Keratinocyte (primary cell): ENCODE measurements at regions not wholly inside any gene's neighbourhood (a gene's known extent, or its start where the extent isn't known, plus 50 kb on each side); places are given as distances from the start of the nearest gene placed in this dataset.

ENCODE experiments used
- DNase-seq: peaks from one replicate; pipeline ENCODE4 v3.0.0-alpha.2; 2011; ENCODE audit warnings: low read depth, missing footprints, low spot score
- FAIRE-seq: peaks from 2 replicates; lab custom pipeline; 2011; peaks lifted over from hg19 to GRCh38; lab: Jason Lieb, UNC
- H2AFZ ChIP-seq: 2 replicates; pipeline ENCODE4 v1.6.0; 2012; ENCODE audit warnings: low read length, control low read depth, inconsistent platforms; ENCODE audit not compliant: control insufficient read depth
- H3K27ac ChIP-seq: 2 replicates; pipeline ENCODE4 v1.5.1; 2011; ENCODE audit warnings: low read length; ENCODE audit not compliant: control insufficient read depth, insufficient read depth
- H3K27me3 ChIP-seq: 3 replicates; pipeline ENCODE4 v1.6.0; 2011; ENCODE audit warnings: low read length; ENCODE audit not compliant: control insufficient read depth, insufficient read depth; ENCODE audit errors: extremely low read depth
- H3K36me3 ChIP-seq, 2 experiments: 2 replicates in 1 of 2; 3 replicates in 1 of 2; pipeline ENCODE4 v1.5.1; 2011; ENCODE audit warnings: low read length in 2 of 2, mild to moderate bottlenecking in 1 of 2; ENCODE audit not compliant: control insufficient read depth in 2 of 2, insufficient read depth in 2 of 2; ENCODE audit errors: extremely low read depth in 1 of 2
- H3K4me1 ChIP-seq: 3 replicates; pipeline ENCODE4 v1.5.1; 2011; ENCODE audit warnings: low read length; ENCODE audit not compliant: control insufficient read depth, insufficient read depth; ENCODE audit errors: extremely low read depth
- H3K4me2 ChIP-seq: 3 replicates; pipeline ENCODE4 v1.6.0; 2011; ENCODE audit warnings: low read depth, low read length; ENCODE audit not compliant: control insufficient read depth, insufficient read depth; ENCODE audit errors: extremely low read depth
- H3K4me3 ChIP-seq, 3 experiments: fragments of 200-600 bp in 1 of 3; sonication (generic) in 1 of 3; 2 replicates in 2 of 3; 3 replicates in 1 of 3; pipeline ENCODE4 v1.5.1; 2011 to 2016; ENCODE audit warnings: low read length in 3 of 3, mild to moderate bottlenecking in 3 of 3, control low read depth in 2 of 3, inconsistent platforms in 1 of 3, low read depth in 1 of 3, mixed read lengths in 1 of 3, mixed run types in 1 of 3, moderate library complexity in 1 of 3; ENCODE audit not compliant: control insufficient read depth in 2 of 3, insufficient read depth in 2 of 3; ENCODE audit errors: extremely low read depth in 1 of 3
- H3K79me2 ChIP-seq: 2 replicates; pipeline ENCODE4 v1.6.0; 2012; ENCODE audit warnings: low read length; ENCODE audit not compliant: control insufficient read depth, insufficient read depth
- H3K9ac ChIP-seq: 3 replicates; pipeline ENCODE4 v1.6.0; 2011; ENCODE audit warnings: low read length; ENCODE audit not compliant: control insufficient read depth, insufficient read depth; ENCODE audit errors: extremely low read depth
- H3K9me1 ChIP-seq: 3 replicates; pipeline ENCODE4 v1.6.0; 2011; ENCODE audit warnings: low read length; ENCODE audit not compliant: control insufficient read depth, insufficient read depth; ENCODE audit errors: extremely low read depth
- H3K9me3 ChIP-seq: 2 replicates; pipeline ENCODE4 v1.5.1; 2012; ENCODE audit warnings: low read depth, low read length; ENCODE audit not compliant: control insufficient read depth
- H4K20me1 ChIP-seq: 3 replicates; pipeline ENCODE4 v1.6.0; 2011; ENCODE audit warnings: low read length; ENCODE audit not compliant: control insufficient read depth, insufficient read depth; ENCODE audit errors: extremely low read depth
- EZH2 ChIP-seq: IDR thresholded peaks from one replicate; pipeline ENCODE4 v1.6.1; 2012; ENCODE audit warnings: inconsistent platforms, mild to moderate bottlenecking, low read length, moderate library complexity
- dilution Hi-C: fragments of 300-500 bp; cut with MboI; formaldehyde crosslinking; loops from one replicate; pipeline ENCODE4 v1.7.0; 2020; ENCODE audit warnings: low sequenced_read_pairs; ENCODE audit not compliant: extremely low pct_ligation_motif_present
- TF ChIP-seq, protein P1 (sequence below), 3 experiments: IDR thresholded peaks in 1 of 3; conservative IDR thresholded peaks in 1 of 3; optimal IDR thresholded peaks in 1 of 3; 2 replicates in 2 of 3; 3 replicates in 1 of 3; pipeline versions ENCODE3 to v1.5.1; 2011; ENCODE audit warnings: low read length in 3 of 3, mild to moderate bottlenecking in 3 of 3, moderate library complexity in 2 of 3, control low read depth in 1 of 3, inconsistent platforms in 1 of 3; ENCODE audit not compliant: insufficient read depth in 2 of 3; ENCODE audit errors: extremely low read depth in 1 of 3

DNA sequence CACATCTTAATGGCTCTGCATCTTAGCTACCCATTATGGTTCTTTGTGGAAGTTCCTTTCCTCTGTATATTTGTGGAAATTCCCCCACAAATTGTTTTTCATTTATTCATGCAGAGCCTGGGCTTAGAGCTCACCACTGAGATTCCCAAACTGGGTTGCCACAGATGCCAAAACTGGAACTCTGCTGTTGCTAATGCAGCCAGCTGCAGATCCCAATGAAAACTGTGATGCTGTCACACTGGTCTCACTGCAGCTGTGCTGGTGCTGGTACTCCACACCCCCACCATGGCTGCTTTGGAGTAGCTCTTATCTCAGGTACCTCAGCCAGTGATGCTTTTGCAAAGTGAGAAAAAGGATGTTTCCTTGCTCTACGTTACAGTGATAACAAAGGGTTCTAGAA is 87.7 kb downstream of the DCK start:
- Histone ChIP-seq H4K20me1 (no peaks in the 10 kb centered on the region), H3K4me2 (no peak overlapping the region), H3K4me1 (no peaks in the 10 kb centered on the region), H3K27ac (no peak overlapping the region), H3K9ac (no peak overlapping the region), H3K4me3 (no peak overlapping the region), H3K36me3 (no peaks in the 10 kb centered on the region), H3K27me3 (no peaks in the 10 kb centered on the region), H2AFZ (no peak overlapping the region), H3K9me3 (no peaks in the 10 kb centered on the region), H3K79me2 (no peaks in the 10 kb centered on the region), H3K9me1 (no peaks in the 10 kb centered on the region)
- DNase-seq (no peak), FAIRE-seq (no peak)
- TF ChIP-seq, protein P1, sequence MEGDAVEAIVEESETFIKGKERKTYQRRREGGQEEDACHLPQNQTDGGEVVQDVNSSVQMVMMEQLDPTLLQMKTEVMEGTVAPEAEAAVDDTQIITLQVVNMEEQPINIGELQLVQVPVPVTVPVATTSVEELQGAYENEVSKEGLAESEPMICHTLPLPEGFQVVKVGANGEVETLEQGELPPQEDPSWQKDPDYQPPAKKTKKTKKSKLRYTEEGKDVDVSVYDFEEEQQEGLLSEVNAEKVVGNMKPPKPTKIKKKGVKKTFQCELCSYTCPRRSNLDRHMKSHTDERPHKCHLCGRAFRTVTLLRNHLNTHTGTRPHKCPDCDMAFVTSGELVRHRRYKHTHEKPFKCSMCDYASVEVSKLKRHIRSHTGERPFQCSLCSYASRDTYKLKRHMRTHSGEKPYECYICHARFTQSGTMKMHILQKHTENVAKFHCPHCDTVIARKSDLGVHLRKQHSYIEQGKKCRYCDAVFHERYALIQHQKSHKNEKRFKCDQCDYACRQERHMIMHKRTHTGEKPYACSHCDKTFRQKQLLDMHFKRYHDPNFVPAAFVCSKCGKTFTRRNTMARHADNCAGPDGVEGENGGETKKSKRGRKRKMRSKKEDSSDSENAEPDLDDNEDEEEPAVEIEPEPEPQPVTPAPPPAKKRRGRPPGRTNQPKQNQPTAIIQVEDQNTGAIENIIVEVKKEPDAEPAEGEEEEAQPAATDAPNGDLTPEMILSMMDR (optimal IDR thresholded peaks at IDR 0.05 in 1 of 3, IDR thresholded peaks at IDR 0.05 in 1 of 3, conservative IDR thresholded peaks at IDR 0.05 in 1 of 3; ENCODE audit: extremely low read depth in 1 of 3, insufficient read depth in 2 of 3, low read length in 3 of 3) = no peak
- no peak for TF ChIP-seq EZH2
- dilution Hi-C loops = no loop called here

DNA sequence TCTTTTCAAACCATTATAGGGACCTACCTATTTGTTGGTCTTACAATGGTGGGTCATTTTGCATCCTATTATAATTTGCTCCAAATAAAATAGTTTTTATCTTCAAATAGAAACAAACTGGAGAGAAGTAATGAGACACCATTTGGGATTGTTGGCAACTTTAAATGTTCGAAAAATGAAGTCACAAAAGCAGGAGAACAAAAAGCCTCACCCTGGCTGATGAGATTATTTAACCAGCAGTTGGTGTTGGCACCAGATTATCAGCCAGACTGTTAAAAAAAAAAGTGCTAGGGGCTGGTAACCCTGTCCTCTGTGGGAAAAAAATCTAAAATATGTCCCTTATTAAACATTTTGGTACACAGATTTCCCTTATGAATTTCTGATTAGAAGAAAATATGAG is 100.3 kb downstream of the DCK start:
- Histone ChIP-seq H3K79me2 (no peaks in the 10 kb centered on the region), H3K36me3 (no peaks in the 10 kb centered on the region), H3K9ac (no peak overlapping the region), H3K27me3 (no peaks in the 10 kb centered on the region), H3K4me2 (no peak overlapping the region), H4K20me1 (no peaks in the 10 kb centered on the region), H3K27ac (no peak overlapping the region), H3K4me1 (no peaks in the 10 kb centered on the region), H2AFZ (no peak overlapping the region), H3K4me3 (no peak overlapping the region), H3K9me3 (no peaks in the 10 kb centered on the region), H3K9me1 (no peaks in the 10 kb centered on the region)
- FAIRE-seq (no peak), DNase-seq (no peak)
- dilution Hi-C loops = no loop called here
- TF ChIP-seq EZH2 = no peak
- TF ChIP-seq, protein P1 (optimal IDR thresholded peaks at IDR 0.05 in 1 of 3, IDR thresholded peaks at IDR 0.05 in 1 of 3, conservative IDR thresholded peaks at IDR 0.05 in 1 of 3; ENCODE audit: extremely low read depth in 1 of 3, insufficient read depth in 2 of 3, low read length in 3 of 3) = no peak
